ENCODE measurements at regions not wholly inside any gene's neighbourhood (a gene's known extent, or its start where the extent isn't known, plus 50 kb on each side); places are given as distances from the start of the nearest gene placed in this dataset.

DNA sequence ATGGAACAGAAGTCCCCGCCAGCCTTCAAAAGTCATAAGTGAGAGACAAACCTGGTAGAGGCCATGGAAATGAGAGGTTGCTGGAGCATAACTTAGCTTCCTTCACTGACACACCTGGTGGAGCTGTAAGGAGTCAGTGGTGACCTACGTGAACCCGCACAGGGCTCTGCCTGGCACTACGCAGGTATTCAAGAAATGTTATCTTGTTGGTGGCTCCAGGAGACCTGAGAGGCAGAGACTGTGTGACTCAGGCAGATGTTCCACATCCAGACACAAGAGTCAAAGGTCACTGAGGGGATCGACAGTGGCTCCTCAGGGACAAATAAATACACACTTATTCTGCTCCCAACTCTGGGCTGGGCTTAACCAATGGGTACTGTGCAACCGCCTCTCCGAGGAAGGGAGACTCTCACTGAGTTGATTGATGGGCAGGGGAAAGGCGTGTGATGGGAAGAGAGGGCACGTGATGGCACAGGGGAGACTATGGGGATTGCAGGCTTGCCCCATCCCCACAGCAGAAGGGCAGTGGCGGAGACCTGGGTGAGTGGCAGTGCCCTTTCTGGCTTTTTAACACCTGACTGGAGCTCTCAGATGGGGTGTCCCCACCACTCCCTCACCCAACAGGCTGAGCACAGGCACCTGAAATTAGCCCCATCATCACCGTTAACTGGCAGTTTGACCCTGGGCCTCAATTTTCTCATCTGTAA is 111.7 kb upstream of the SMAD3 start:
- Histone ChIP-seq H3K27me3 (no peaks in the 10 kb centered on the region), H3K27ac (no peak overlapping the region), H3K4me1 (no peaks in the 10 kb centered on the region), H3K4me3 (no peak overlapping the region), H3K9me3 (no peaks in the 10 kb centered on the region), H3K36me3 (replicated peaks in 1 of 2; ENCODE audit: insufficient read depth in 1 of 2, low read depth in 2 of 2) (no peaks in the 10 kb centered on the region)
- DNase-seq (no peak), ATAC-seq (no peak)
- 88 to 89% methylated on average over 10 to 11 of the region's 11 CpGs for WGBS, 2 donors
- TF ChIP-seq, protein P1, sequence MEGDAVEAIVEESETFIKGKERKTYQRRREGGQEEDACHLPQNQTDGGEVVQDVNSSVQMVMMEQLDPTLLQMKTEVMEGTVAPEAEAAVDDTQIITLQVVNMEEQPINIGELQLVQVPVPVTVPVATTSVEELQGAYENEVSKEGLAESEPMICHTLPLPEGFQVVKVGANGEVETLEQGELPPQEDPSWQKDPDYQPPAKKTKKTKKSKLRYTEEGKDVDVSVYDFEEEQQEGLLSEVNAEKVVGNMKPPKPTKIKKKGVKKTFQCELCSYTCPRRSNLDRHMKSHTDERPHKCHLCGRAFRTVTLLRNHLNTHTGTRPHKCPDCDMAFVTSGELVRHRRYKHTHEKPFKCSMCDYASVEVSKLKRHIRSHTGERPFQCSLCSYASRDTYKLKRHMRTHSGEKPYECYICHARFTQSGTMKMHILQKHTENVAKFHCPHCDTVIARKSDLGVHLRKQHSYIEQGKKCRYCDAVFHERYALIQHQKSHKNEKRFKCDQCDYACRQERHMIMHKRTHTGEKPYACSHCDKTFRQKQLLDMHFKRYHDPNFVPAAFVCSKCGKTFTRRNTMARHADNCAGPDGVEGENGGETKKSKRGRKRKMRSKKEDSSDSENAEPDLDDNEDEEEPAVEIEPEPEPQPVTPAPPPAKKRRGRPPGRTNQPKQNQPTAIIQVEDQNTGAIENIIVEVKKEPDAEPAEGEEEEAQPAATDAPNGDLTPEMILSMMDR (IDR thresholded peaks at IDR 0.05), result no peak
- TF ChIP-seq POLR2A (IDR thresholded peaks at IDR 0.05), result no peak
- intact Hi-C loops (cut with DNase I), result loop anchor here (10.0 kb wide), 1 partner anchor 881 kb away; no protein-coding TSS in a partner anchor

- Histone ChIP-seq H3K4me3 (no peak overlapping the region), H3K9me3 (no peaks in the 10 kb centered on the region), H3K27me3 (no peaks in the 10 kb centered on the region), H3K36me3 (replicated peaks in 1 of 2; ENCODE audit: insufficient read depth in 1 of 2, low read depth in 2 of 2) (no peaks in the 10 kb centered on the region), H3K4me1 (no peaks in the 10 kb centered on the region), H3K27ac (no peak overlapping the region)
- DNase-seq (no peak), ATAC-seq (no peak)
- intact Hi-C loops (cut with DNase I), result loop anchor here (10.0 kb wide), 1 partner anchor 880 kb away; no protein-coding TSS in a partner anchor
- 89 to 91% methylated on average over 5 to 6 of the region's 6 CpGs for WGBS, 2 donors
- TF ChIP-seq POLR2A (IDR thresholded peaks at IDR 0.05), result no peak
- TF ChIP-seq, protein P1 (IDR thresholded peaks at IDR 0.05), result no peak
These were observed 110.8 kb upstream of the SMAD3 start for GRCh38 chr15:66954601-66955000.

DNA sequence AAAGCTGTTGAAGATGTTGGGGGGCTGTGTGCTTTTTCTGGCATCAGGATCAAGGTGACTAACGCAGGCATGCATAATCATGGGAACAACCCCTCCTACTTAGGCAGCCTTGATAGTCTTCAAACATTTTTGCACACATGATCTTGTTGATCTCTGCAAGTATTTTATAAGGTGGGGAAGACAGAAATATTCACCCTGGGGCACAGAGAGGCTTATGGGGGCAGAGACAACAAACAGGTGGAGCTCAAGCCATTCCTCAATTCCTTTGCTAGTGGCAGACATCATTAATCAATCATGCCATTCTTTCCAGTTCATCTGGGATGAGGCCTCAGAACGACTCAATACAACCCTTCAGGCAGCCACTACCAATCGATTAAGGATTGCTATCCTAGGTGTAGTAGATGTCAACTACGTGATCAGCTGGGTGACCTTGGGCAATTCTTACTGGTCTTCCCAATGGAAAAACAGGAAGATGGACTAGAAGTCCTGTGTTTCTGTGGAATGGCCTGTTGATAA is 110.3 kb upstream of the SMAD3 start:
- Histone ChIP-seq H3K27ac (no peak overlapping the region), H3K36me3 (replicated peaks in 1 of 2; ENCODE audit: insufficient read depth in 1 of 2, low read depth in 2 of 2) (no peaks in the 10 kb centered on the region), H3K4me1 (no peaks in the 10 kb centered on the region), H3K9me3 (no peaks in the 10 kb centered on the region), H3K27me3 (no peaks in the 10 kb centered on the region), H3K4me3 (no peak overlapping the region)
- no peak for DNase-seq
- intact Hi-C loops (cut with DNase I), result loop anchor here (10.0 kb wide), 1 partner anchor 880 kb away; no protein-coding TSS in a partner anchor
- ATAC-seq, result no peak
- 76 to 82% methylated on average over 4 of the region's 4 CpGs for WGBS, 2 donors
- no peak for TF ChIP-seq POLR2A (IDR thresholded peaks at IDR 0.05)
- TF ChIP-seq, protein P1 (IDR thresholded peaks at IDR 0.05), result no peak

DNA sequence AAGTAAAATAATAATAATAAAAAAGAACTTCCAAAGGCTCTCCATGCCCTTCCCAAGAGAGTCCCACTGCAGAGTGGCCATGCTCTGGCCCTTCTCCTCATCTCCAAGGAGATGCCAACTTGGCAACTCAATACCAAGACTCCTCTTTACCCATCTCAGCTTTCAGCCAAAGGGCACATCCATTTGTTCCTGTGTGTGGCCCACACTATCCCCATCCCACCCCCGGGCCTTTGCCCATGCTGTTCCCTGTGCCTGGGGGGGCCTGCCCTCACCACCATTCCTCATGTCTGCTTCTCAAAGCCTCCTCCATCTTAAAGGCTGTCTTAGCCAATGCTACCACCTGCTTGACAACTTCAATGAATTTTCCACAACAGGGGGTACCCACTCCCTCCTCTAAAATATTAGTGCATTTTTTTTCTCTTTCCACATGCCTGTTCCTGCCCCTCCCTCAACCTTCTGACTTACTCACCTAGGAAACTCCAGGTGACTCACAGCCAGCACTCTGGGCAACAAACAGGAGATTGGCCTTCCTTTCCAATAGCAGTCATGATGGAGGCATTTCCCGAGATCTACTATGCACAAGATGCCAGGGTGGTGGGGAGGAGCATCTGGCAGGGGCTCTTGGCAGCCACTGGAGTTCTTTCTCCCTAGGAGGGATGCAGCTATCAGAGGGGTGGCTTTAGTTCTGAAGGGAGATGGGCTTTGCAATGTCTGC is 109.4 kb upstream of the SMAD3 start:
- no peak for ATAC-seq
- TF ChIP-seq, protein P1 (IDR thresholded peaks at IDR 0.05), result no peak
- TF ChIP-seq POLR2A (IDR thresholded peaks at IDR 0.05), result no peak

More for the DNA sequence above, 109.4 kb upstream of the SMAD3 start:
- no peaks in the 10 kb centered on the region for H3K36me3 ChIP-seq (replicated peaks in 1 of 2; ENCODE audit: insufficient read depth in 1 of 2, low read depth in 2 of 2)
- H3K27ac ChIP-seq, result no peak overlapping the region
- H3K4me3 ChIP-seq, result no peak overlapping the region
- WGBS, 2 donors, result 59 to 69% methylated on average over 2 of the region's 2 CpGs
- no peaks in the 10 kb centered on the region for H3K27me3 ChIP-seq
- no peak for DNase-seq
- intact Hi-C loops (cut with DNase I), result loop anchor here (10.0 kb wide), 1 partner anchor 879 kb away; no protein-coding TSS in a partner anchor
- no peaks in the 10 kb centered on the region for H3K4me1 ChIP-seq
- H3K9me3 ChIP-seq, result no peaks in the 10 kb centered on the region

Measured in body of pancreas (tissue), 4 donors.